Naive thymus-derived CD4-positive, alpha-beta T cell (primary cell): ENCODE measurements at regions not wholly inside any gene's neighbourhood (a gene's known extent, or its start where the extent isn't known, plus 50 kb on each side); places are given as distances from the start of the nearest gene placed in this dataset.

Experiments
- ATAC-seq: fragments of 150-1000 bp; cut with Tn5 transposase; 2 replicates; pipeline ENCODE4 v1.10.0; 2021; ENCODE audit warnings: mild to moderate bottlenecking, moderate library complexity
- CTCF ChIA-PET: fragments of 350-600 bp; sonication (Branson Sonifier 250); formaldehyde crosslinking; loops from one replicate; lab custom pipeline; 2021; ENCODE audit warnings: antibody characterized with exemption; lab: Charles Lee
- POLR2A ChIA-PET: fragments of 350-600 bp; sonication (Branson Sonifier 250); formaldehyde crosslinking; loops from one replicate; lab custom pipeline; 2021; ENCODE audit warnings: antibody characterized with exemption, inconsistent platforms; lab: Charles Lee
- DNase-seq, 9 donors: peaks; one replicate each; pipeline versions ENCODE4 v3.0.0 to v3.0.0-alpha.2; 2020 to 2022; ENCODE audit warnings: mixed read lengths in 1 of 9
- H3K27ac ChIP-seq: one replicate; pipeline ENCODE4 v1.7.0; 2013; ENCODE audit warnings: mild to moderate bottlenecking, low read depth, low read length, moderate library complexity
- H3K27me3 ChIP-seq, 2 donors: one replicate each; pipeline ENCODE4 v1.7.0; 2013; ENCODE audit warnings: low read length in 2 of 2, mild to moderate bottlenecking in 2 of 2, moderate library complexity in 2 of 2; ENCODE audit not compliant: control insufficient read depth in 2 of 2, insufficient read depth in 2 of 2
- H3K36me3 ChIP-seq, 3 experiments: 1 replicate in 2 of 3; 2 replicates in 1 of 3; pipeline ENCODE4 v1.7.0; 2013; ENCODE audit warnings: low read length in 3 of 3, mild to moderate bottlenecking in 3 of 3, moderate library complexity in 1 of 3; ENCODE audit not compliant: insufficient read depth in 3 of 3, control insufficient read depth in 2 of 3
- H3K4me1 ChIP-seq, 2 donors: one replicate each; pipeline ENCODE4 v1.7.0; 2013; ENCODE audit warnings: low read length in 2 of 2, mild to moderate bottlenecking in 2 of 2, moderate library complexity in 1 of 2; ENCODE audit not compliant: control insufficient read depth in 2 of 2, insufficient read depth in 2 of 2
- H3K4me3 ChIP-seq: 2 replicates; pipeline ENCODE4 v1.7.0; 2013; ENCODE audit warnings: mild to moderate bottlenecking, low read length
- H3K9me3 ChIP-seq, 3 experiments: 1 replicate in 2 of 3; 2 replicates in 1 of 3; pipeline ENCODE4 v1.7.0; 2013; ENCODE audit warnings: low read length in 3 of 3; ENCODE audit not compliant: control insufficient read depth in 2 of 3
- H3K27ac Mint-ChIP-seq, 9 donors: one replicate each; pipeline ENCODE4 v1.8.0; 2020 to 2022; ENCODE audit warnings: mixed read lengths in 9 of 9, mild to moderate bottlenecking in 8 of 9, moderate library complexity in 5 of 9, inconsistent platforms in 2 of 9
- H3K27me3 Mint-ChIP-seq, 5 donors: one replicate each; pipeline ENCODE4 v1.8.0; 2021 to 2022; ENCODE audit warnings: mixed read lengths in 5 of 5, mild to moderate bottlenecking in 1 of 5
- H3K36me3 Mint-ChIP-seq, 5 donors: one replicate each; pipeline ENCODE4 v1.8.0; 2020 to 2022; ENCODE audit warnings: mixed read lengths in 5 of 5, mild to moderate bottlenecking in 3 of 5, inconsistent platforms in 1 of 5
- H3K4me1 Mint-ChIP-seq, 7 donors: one replicate each; pipeline ENCODE4 v1.8.0; 2020 to 2022; ENCODE audit warnings: mixed read lengths in 7 of 7, mild to moderate bottlenecking in 3 of 7, inconsistent platforms in 1 of 7
- H3K4me3 Mint-ChIP-seq, 10 donors: one replicate each; pipeline ENCODE4 v1.8.0; 2020 to 2022; ENCODE audit warnings: mild to moderate bottlenecking in 10 of 10, mixed read lengths in 10 of 10, moderate library complexity in 6 of 10, inconsistent platforms in 2 of 10
- H3K9me3 Mint-ChIP-seq, 11 donors: one replicate each; pipeline ENCODE4 v1.8.0; 2020 to 2022; ENCODE audit warnings: mixed read lengths in 11 of 11, mild to moderate bottlenecking in 4 of 11, inconsistent platforms in 1 of 11, moderate library complexity in 1 of 11
- intact Hi-C, 2 donors: fragments of 100-400 bp; cut with micrococcal nuclease; formaldehyde crosslinking; loops; one replicate each; pipeline ENCODE4 v1.15.1; 2023

DNA sequence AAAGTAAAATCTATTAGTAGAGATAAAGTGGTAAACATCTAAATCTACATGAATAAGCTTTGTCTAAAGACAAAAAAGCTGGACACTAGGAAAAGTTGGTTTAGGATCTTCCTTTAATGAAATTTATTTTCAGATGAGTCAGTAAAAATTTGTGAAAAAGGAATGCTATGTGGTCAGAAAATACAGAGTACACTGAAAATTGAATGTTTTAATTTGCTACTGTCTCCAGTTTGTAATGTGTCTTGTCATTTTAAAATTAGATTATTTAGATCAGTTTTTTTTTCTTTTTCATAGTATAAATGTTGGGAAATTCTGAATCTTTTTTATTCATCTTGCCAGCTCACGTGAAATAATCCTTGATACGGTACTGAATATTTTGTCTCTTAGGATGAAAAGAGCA is 56.9 kb downstream of the SLITRK6 start:
- ATAC-seq: no peak
- H3K4me3 Mint-ChIP-seq: no peak overlapping the region
- Histone ChIP-seq H3K9me3 (no peaks in the 10 kb centered on the region), H3K4me1 (no peaks in the 10 kb centered on the region), H3K36me3 (no peaks in the 10 kb centered on the region), H3K27me3 (no peaks in the 10 kb centered on the region), H3K4me3 (no peak overlapping the region), H3K27ac (no peak overlapping the region)
- H3K27ac Mint-ChIP-seq: no peak overlapping the region
- CTCF ChIA-PET: no interaction called here
- H3K27me3 Mint-ChIP-seq: no peaks in the 10 kb centered on the region
- intact Hi-C loops: no loop called here
- H3K9me3 Mint-ChIP-seq: peaks cover 0 to 8% (median 3%) of the 10 kb centered on the region in 11 donors
- POLR2A ChIA-PET: no interaction called here
- H3K4me1 Mint-ChIP-seq: no peaks in the 10 kb centered on the region
- no peaks in the 10 kb centered on the region for H3K36me3 Mint-ChIP-seq
- DNase-seq: no peak

- no peaks in the 10 kb centered on the region for H3K4me1 Mint-ChIP-seq
- Histone ChIP-seq H3K4me3 (no peak overlapping the region), H3K4me1 (no peaks in the 10 kb centered on the region), H3K36me3 (no peaks in the 10 kb centered on the region), H3K27me3 (no peaks in the 10 kb centered on the region), H3K27ac (no peak overlapping the region), H3K9me3 (no peaks in the 10 kb centered on the region)
- H3K4me3 Mint-ChIP-seq: no peak overlapping the region
- no peak for ATAC-seq
- intact Hi-C loops: no loop called here
- CTCF ChIA-PET: interaction anchor here (0.7 kb wide), 1 partner anchor 103 kb away, joined by 3 read pairs; no protein-coding TSS in a partner anchor
- H3K36me3 Mint-ChIP-seq: no peaks in the 10 kb centered on the region
- H3K9me3 Mint-ChIP-seq: peaks cover 0 to 8% (median 3%) of the 10 kb centered on the region in 11 donors
- POLR2A ChIA-PET: no interaction called here
- DNase-seq: no peak
- H3K27ac Mint-ChIP-seq: no peak overlapping the region
- no peaks in the 10 kb centered on the region for H3K27me3 Mint-ChIP-seq
Measured at GRCh38 chr13:85741017-85741416, 58.2 kb downstream of the SLITRK6 start.

- H3K4me1 Mint-ChIP-seq: no peaks in the 10 kb centered on the region
- ATAC-seq (no peak), DNase-seq (no peak)
- Histone ChIP-seq H3K36me3 (no peaks in the 10 kb centered on the region), H3K4me3 (no peak overlapping the region), H3K27ac (no peak overlapping the region), H3K27me3 (no peaks in the 10 kb centered on the region), H3K4me1 (no peaks in the 10 kb centered on the region), H3K9me3 (no peaks in the 10 kb centered on the region)
- H3K27me3 Mint-ChIP-seq: no peaks in the 10 kb centered on the region
- peaks cover 0 to 8% (median 3%) of the 10 kb centered on the region in 11 donors for H3K9me3 Mint-ChIP-seq
- ChIA-PET POLR2A (no interaction called here), CTCF (no interaction called here)
- no peak overlapping the region for H3K27ac Mint-ChIP-seq
- intact Hi-C loops: no loop called here
- H3K36me3 Mint-ChIP-seq: no peaks in the 10 kb centered on the region
- no peak overlapping the region for H3K4me3 Mint-ChIP-seq
Measured at GRCh38 chr13:85738696-85739320, 60.4 kb downstream of the SLITRK6 start.

GRCh38 chr13:85737952-85738351 is 61.3 kb downstream of the SLITRK6 start:
- H3K9me3 ChIP-seq: no peaks in the 10 kb centered on the region
- Mint-ChIP-seq H3K4me3 (no peak overlapping the region), H3K27ac (no peak overlapping the region), H3K4me1 (no peaks in the 10 kb centered on the region), H3K9me3 (peaks cover 0 to 8% (median 3%) of the 10 kb centered on the region in 11 donors), H3K27me3 (no peaks in the 10 kb centered on the region), H3K36me3 (no peaks in the 10 kb centered on the region)
- intact Hi-C loops: no loop called here
- ATAC-seq (no peak), DNase-seq (no peak)
- no peak overlapping the region for H3K27ac ChIP-seq
- H3K27me3 ChIP-seq: no peaks in the 10 kb centered on the region
- POLR2A ChIA-PET: no interaction called here
- no peaks in the 10 kb centered on the region for H3K4me1 ChIP-seq
- no peaks in the 10 kb centered on the region for H3K36me3 ChIP-seq
- CTCF ChIA-PET: no interaction called here
- H3K4me3 ChIP-seq: no peak overlapping the region

DNA sequence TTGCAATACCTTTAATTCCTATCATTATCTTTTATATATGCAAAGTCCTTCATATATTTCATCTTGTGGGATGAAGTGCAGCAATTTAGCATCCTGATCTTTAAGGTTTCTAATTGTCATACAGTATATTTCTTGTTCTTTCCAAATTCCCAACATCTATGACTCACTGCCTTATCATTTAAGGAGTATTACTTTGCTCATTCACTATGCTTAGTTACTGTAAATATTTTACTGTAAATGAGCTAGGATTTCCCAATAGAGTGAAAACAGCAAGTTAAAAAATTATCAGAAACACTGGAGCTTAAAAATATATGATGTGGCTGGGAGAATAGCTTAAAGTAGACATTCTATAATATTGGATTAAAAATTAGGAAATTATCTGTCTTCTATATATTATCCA is 69.9 kb downstream of the SLITRK6 start:
- Histone ChIP-seq H3K27ac (no peak overlapping the region), H3K36me3 (no peaks in the 10 kb centered on the region), H3K9me3 (no peaks in the 10 kb centered on the region), H3K4me3 (no peak overlapping the region), H3K4me1 (no peaks in the 10 kb centered on the region), H3K27me3 (no peaks in the 10 kb centered on the region)
- ATAC-seq (no peak), DNase-seq (no peak)
- no peak overlapping the region for H3K27ac Mint-ChIP-seq
- H3K9me3 Mint-ChIP-seq: no peaks in the 10 kb centered on the region
- H3K4me3 Mint-ChIP-seq: no peak overlapping the region
- intact Hi-C loops: no loop called here
- H3K4me1 Mint-ChIP-seq: no peaks in the 10 kb centered on the region
- H3K27me3 Mint-ChIP-seq: no peaks in the 10 kb centered on the region
- ChIA-PET CTCF (no interaction called here), POLR2A (no interaction called here)
- no peaks in the 10 kb centered on the region for H3K36me3 Mint-ChIP-seq

GRCh38 chr13:85728811-85729210 is 70.4 kb downstream of the SLITRK6 start:
- POLR2A ChIA-PET: no interaction called here
- H3K27me3 Mint-ChIP-seq: no peaks in the 10 kb centered on the region
- no peak overlapping the region for H3K4me3 Mint-ChIP-seq
- H3K27ac ChIP-seq: no peak overlapping the region
- no peaks in the 10 kb centered on the region for H3K36me3 Mint-ChIP-seq
- H3K4me1 ChIP-seq: no peaks in the 10 kb centered on the region
- H3K4me3 ChIP-seq: no peak overlapping the region
- H3K9me3 Mint-ChIP-seq: no peaks in the 10 kb centered on the region
- no peaks in the 10 kb centered on the region for H3K27me3 ChIP-seq
- H3K9me3 ChIP-seq: no peaks in the 10 kb centered on the region
- CTCF ChIA-PET: no interaction called here
- intact Hi-C loops: no loop called here
- no peak overlapping the region for H3K27ac Mint-ChIP-seq
- no peak for ATAC-seq
- no peaks in the 10 kb centered on the region for H3K4me1 Mint-ChIP-seq
- no peaks in the 10 kb centered on the region for H3K36me3 ChIP-seq
- DNase-seq: no peak

- Histone ChIP-seq H3K4me1 (no peaks in the 10 kb centered on the region), H3K9me3 (no peaks in the 10 kb centered on the region), H3K27ac (no peak overlapping the region), H3K36me3 (no peaks in the 10 kb centered on the region), H3K27me3 (no peaks in the 10 kb centered on the region), H3K4me3 (no peak overlapping the region)
- POLR2A ChIA-PET: no interaction called here
- DNase-seq (no peak), ATAC-seq (no peak)
- CTCF ChIA-PET: no interaction called here
- no peaks in the 10 kb centered on the region for H3K36me3 Mint-ChIP-seq
- intact Hi-C loops: no loop called here
- H3K4me3 Mint-ChIP-seq: no peak overlapping the region
- no peaks in the 10 kb centered on the region for H3K27me3 Mint-ChIP-seq
- no peaks in the 10 kb centered on the region for H3K4me1 Mint-ChIP-seq
- H3K9me3 Mint-ChIP-seq: peaks cover 0 to 5% (median 0%) of the 10 kb centered on the region in 11 donors
- H3K27ac Mint-ChIP-seq: no peak overlapping the region
Measured at GRCh38 chr13:85725433-85725832, 73.8 kb downstream of the SLITRK6 start.
